HG02870 (cell line): ENCODE measurements at regions not wholly inside any gene's neighbourhood (a gene's known extent, or its start where the extent isn't known, plus 50 kb on each side); places are given as distances from the start of the nearest gene placed in this dataset.
"Not testable (repeated sequence)": the region's sequence is repeated elsewhere in the genome, so short reads cannot be mapped to it uniquely, and the experiment has no call there.

Experiments
- ATAC-seq: cut with Tn5 transposase; IDR thresholded peaks from one replicate; pipeline ENCODE4 v1.9.1; 2021; ENCODE audit warnings: mild to moderate bottlenecking, moderate library complexity; ENCODE audit not compliant: unreplicated experiment

DNA sequence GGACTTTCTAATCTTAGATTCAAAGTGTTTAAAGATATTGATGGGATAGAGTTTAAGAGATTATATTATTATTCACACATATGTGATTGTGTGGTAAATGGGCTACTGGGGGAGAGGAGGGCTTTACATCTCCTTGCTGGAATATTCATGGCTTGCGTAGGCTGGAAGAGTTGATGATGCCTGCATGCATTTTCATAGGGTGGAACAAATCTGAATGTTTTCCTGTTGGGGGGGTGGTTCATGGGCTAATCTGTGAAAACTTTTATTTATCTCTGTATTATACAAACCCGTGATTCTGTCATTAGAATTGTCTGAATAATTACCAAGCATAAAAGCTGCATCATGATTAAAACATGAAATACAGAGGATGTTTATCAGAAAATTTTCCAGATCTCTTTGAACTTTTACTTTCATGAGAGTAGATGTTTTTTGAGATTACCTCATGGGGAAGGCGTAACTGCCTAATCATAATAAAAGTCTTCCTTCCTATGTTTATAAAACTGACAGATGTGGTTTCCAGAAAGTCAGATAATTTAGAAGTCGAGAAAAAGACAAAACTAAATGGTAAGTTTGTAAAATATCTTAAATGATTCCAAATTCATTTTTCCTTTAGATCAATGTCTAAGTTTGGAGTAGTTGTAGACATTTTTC lies 1185.4 kb upstream of the SEMA6A start:
- no peak for ATAC-seq

DNA sequence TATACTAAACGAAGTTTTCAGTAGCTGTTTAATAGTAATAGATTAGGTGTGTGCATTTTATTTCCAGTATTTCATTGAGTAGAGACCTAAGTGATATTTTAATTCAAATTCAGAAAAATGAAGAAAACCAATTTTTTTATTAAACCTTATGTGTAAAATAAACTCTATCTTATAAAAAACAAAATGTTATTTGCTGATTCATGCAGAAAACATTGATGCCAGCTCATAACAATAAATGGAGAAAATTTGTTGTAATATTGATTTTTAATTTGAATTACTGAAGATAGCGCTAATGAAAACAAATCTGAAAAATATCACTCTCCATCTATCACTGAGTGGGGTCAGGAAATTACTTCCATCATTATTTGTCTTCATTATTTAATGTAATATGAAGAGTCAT lies 1177.8 kb upstream of the SEMA6A start:
- ATAC-seq, result no peak

DNA sequence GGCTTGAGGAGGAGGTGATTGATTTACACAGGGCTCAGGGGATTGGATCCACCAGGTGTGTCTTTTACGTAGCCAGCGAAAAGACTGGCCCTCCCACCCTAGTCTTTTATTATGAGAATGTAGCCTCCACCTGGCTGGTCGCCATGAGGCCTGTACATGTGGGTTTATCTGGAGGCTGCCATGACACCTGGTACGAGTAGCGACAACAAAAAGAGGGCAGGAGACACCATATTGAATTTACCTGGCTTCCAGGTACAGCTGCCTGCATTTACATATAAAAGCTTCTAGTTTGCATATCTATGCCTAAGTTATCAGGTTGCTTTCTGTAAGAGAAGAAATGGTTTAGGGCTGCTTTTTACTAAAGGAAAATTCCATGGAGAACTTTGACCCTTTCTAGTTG lies 1173.7 kb upstream of the SEMA6A start:
- ATAC-seq, result no peak

DNA sequence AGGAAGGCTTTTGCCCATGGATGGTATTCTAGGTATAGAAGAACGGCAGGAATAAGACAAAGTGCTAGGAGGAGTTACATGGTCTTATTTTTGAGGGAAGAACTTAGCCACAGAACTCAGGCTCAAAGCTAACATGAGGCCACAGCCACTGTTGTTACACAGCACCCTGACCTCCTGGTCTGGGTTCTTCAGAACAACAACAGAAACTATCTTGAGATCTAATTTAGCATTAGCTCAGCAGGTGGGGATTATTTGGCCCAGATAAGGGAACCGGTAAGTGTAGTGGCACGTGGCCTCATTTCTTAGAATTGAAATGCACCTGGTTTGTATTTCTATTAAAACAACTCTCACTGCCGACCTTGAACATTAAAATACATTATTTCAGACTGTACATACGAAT lies 1168.7 kb upstream of the SEMA6A start:
- no peak for ATAC-seq

DNA sequence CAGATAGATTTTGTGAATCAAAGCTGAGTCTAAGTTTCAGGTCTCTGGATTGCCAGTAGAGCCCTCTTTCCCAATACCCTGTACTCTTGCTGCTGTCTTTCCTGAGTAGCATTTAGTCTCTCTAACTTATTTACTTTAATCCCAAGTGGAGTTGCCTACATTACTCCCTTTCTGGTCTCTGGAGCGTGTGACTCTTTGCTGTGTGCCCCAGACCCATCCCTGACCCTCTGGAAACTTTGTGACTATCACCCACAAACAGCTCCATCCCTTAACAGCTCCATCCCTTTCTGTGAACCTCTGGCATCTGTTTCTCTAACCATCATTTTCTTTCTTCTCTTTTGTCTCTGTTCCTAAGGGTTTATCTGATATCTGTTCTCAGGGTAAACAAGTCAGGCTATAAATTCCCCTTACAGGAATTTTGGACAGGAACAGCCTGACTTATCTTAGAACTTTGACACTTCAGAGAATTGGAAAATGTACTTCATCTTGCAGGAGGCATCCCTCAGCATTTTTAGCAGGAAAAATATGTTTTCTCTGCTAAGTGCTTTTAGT lies 1167.1 kb upstream of the SEMA6A start:
- no peak for ATAC-seq

DNA sequence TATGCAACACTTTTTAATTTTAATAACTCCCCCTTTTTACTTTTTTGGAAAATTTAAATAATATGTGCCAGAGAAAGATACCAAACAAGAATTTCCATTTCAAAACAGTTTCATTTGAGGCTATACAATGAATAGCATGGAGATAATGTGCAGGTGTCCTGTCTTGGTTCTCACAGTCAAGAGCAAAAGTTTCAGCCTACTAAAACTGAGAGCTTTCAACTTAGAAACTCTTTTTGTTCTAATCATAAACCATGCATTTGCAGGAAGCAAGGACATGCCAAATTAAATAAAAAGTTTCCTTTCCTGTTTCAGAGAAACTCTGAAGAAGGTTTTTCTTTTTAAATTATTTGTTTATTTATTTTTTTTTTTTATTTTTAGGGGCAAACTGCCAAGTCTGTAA lies 1165.6 kb upstream of the SEMA6A start:
- no peak for ATAC-seq

DNA sequence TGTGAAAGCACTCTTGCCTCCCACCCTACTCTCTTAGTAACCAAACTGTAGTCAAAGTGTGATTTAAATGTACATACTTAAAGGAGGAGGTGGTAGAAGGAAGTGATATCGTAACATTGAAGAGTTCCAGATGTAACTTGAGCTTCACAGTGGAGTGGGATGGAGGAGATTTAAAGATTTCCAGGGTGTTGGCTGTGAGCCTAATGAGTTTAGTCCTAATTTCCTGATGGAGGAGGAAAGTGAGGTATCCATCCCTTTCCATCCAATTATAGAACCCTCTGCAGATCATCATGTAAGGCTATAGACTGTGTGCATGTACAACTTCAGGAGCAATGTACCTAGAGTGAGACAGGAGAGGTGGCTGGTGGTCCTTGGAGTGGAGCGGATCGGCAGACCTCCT lies 1163.9 kb upstream of the SEMA6A start:
- ATAC-seq, result no peak

DNA sequence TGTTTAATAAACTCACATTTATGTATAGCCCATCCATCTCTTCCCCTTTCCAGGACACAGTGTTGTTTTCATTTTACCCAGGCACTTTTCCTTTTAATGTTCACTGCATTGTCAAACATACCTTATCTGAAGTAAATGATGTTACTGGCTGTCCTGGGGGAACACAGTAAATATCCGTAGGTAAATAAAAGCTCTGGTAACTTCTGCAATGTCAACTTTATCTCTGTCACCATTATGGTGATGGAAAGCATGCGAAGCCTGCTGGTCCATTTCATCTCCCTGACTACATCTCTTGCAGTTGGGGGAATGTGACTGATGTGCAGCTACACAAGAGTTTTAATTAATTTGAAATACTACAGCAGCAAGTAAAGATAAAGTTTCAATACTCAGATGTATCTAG lies 1162.1 kb upstream of the SEMA6A start:
- ATAC-seq, result no peak

DNA sequence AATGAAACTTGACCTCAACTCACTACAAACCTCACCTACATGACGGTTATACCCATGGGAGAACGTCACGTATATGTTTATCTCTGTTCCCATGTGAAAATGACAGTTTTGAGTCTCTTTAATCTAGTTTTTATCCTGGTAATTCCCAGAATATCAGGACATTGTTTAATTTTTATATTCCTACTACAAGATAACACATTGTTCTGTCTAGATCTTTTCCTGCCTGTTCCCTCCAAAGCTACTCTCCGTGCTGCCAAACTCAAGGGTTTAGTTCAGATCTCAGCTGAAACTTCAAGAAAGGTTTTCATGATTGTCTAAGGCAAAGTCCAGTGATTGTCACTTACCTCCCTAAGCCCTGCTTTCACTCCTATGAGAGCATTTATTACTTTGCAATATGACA lies 1159.4 kb upstream of the SEMA6A start:
- no peak for ATAC-seq

DNA sequence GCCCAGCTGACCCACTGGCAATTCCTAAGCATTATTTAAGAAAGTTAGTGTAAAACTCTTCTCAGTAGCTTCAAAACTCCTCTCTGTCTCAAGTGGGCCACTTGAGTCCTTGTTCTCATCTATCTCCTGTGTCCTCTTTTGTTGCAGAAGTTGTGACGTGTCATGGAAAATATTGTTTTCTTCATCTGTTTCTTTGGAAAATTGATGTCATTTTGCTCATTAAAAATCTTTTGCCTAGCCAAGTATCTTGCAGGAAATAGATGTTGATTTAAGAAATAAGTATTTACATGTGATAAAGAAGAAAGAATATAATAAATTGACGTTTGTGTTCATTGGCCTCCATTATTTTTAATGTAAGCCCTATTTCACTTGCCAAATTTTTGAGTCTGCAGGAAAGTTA lies 1158.4 kb upstream of the SEMA6A start:
- ATAC-seq, result no peak

DNA sequence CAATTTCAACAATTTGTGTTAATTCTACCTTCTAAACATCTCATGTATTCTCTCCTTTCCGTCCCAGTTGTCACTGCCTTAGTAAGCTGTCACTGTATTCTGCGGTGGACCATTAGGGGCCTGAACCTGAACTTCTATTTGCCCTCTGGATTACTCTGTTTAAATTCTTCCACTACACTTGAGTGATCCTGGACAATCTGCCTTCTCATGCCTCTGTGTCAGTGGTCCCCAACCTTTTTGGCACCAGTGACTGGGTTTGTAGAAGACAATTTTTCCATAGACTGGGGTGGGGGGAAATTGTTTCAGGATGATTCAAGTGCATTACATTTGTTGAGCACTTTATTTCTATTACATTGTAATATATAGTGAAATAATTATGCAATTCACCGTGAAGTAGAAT lies 1157.6 kb upstream of the SEMA6A start:
- no peak for ATAC-seq

DNA sequence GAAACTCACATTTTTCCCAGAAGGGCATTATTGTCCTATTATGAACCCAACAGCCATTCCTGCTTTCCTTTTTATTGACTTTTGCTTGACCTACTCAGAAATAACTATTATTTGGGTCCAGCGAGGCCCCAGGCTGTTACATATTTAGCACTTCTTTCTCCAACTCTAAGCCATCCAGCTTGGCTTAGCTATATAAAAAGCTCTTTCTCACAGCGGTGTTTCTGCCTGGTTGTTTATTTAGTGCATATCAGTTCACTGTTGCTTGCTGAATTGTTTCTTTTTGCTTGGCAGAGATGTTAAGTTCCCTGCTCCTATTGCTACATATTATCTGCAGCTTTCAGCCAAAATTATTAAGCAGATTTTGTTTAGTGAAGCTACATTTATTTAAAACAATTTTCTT lies 1156.8 kb upstream of the SEMA6A start:
- ATAC-seq, result no peak

DNA sequence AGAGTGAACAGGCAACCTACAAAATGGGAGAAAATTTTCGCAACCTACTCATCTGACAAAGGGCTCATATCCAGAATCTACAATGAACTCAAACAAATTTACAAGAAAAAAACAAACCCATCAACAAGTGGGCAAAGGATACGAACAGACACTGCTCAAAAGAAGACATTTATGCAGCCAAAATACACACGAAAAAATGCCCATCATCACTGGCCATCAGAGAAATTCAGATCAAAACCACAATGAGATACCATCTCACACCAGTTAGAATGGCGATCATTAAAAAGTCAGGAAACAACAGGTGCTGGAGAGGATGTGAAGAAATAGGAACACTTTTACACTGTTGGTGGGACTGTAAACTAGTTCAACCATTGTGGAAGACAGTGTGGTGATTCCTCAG lies 1146.2 kb upstream of the SEMA6A start:
- not testable (repeated sequence) for ATAC-seq

DNA sequence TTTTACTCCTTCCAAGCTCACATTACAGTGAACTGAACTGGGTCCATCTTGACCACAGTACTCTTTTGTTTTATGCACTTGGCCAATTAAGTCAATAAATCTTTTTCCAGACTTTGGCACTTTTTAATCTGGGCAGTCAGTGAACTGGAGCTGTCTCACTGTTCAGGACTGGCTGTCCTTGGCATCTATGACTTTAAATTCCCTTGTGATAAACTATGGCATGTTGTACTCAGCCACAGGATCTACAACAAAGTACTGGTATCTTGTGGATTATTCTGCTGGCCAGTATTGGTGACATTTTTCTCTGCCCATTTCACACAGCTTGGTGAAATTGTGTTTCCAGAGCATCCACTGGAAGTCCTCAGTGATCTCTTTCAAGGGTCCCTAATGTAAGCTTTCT lies 1144.8 kb upstream of the SEMA6A start:
- ATAC-seq, result no peak

DNA sequence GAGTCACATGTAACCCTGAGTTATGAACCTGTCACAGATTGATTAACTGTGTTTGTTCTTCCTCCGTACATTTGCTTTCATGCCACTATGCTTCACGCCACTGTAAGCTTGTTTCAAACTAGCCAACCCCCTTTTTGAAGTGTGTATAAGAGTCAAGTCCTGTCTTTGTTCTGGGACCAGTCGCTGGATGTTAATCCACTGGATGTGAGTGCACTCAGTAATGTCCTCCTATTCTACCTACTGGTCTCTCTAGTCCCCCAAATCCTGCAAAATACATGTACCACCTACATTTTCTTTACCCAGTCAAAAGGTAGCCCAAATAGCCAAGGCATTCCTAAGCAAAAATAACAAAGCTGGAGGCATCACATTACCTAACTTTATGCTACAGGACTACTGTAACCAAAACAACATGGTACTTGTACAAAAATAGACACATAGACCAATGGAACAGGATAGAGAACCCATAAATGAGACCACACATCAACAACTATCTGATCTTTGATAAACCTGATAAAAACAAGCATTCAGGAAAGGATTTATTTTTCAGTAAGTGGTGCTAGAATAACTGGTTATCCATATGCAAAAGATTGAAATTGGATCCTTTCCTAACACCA lies 1139.1 kb upstream of the SEMA6A start:
- no peak for ATAC-seq

DNA sequence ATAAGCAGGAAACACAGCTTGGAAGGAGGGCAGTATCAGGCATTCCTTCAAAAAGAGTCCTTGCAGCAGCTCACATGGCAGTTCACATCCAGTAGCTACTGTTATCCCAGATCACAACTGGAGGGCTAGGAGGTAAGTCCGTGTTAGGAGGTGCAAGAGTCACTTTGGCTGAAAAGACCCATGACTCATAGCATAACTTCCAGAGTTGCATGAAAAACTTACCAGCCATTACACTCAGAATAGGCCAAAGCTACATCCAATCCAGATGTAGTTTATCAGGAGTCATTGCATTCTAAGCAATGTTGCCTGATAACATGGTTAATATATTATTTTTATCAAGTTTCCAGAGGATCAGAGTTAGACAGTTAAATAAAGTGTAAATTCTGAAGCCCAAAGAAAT lies 1126.4 kb upstream of the SEMA6A start:
- ATAC-seq, result no peak

DNA sequence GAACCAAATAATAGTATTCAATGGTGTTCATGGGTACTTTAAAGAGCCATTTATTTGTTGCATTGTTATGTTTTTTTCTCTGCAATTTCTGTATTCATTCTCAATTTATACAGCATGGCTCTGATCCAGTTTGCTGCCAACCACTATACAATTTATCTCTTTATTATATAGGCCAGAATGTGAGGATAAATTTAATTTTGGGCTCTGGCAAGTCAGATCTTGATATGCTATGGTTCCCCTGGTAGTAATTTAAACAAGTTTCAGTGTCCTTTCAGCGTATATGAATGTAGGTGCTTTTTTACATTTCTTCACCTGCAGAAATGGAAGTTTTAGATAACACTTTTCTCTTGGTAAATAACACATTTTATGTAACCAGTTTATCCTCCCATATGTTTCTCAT lies 1118.0 kb upstream of the SEMA6A start:
- no peak for ATAC-seq

DNA sequence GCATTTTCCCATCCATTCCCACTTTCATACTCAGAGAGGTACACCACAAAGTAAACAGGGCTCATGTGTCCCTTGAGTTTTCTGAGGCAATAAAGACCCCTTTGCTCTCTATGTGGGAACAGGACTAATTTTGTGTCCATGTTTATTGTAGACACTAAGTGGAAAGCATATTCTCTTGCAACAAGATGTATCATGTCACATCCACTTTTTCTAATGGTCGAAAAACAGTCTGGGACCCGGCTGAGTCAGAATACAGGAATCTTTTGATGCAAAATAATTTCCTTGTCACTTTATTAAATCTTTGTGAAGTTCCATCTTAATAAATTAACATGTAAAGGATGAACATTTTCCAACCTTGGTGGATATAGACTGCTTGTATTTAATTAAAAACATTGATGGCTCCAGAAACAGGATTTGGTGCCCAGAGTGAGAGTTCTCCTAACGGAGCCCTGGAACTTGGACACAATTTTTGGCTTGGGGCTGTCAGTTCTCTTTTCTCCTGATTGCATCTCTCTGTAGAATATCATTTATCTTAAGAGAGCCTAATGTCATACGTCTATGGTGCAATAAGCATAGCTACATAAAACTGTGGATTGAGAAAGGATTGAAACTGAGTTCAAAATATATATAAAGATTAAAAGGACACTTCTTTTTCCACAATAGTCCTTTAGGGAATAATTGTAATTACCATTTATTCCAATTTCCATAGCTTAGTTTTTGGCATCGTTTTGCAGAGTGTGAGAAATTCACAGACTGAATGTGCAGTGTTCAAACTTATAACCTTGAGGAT lies 1116.7 kb upstream of the SEMA6A start:
- ATAC-seq, result no peak

DNA sequence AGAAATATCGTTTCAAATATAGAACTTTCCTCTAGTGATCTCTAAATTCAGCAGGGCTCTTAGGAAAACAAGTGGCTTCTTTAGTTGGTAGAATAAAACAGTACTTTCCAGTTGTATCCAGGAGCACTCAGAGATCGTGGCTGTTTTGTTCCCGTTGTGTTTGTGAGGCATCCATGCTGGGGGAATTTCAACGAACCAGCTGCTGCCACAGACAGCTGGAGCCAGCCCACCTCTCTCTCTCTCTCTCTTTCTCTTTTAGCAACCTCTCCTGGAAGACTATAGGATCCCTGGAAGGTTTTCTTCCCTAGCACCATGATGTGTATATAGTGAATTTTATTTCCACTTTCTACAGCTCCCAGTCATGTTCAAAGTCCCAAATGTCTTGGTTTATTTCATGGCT lies 1116.0 kb upstream of the SEMA6A start:
- ATAC-seq, result no peak

DNA sequence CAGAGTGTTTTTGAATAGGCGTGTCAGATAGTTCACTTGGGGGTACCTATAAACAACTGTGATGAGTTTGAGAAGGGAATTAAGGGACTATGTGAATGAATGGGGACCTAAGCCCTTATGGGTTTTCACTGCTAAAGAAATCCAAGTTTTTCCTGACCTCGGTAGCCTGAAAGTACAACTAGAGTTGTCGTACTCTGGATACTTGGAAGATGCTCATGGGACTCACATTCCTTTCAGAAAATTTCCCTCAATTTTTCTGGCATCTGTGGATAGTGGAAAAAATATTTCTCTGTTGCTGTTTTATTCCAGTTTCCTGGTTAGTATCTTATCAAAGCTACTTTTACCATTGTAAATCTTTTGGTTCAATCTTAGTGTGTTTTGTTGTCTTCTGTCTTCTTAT lies 1112.3 kb upstream of the SEMA6A start:
- no peak for ATAC-seq

DNA sequence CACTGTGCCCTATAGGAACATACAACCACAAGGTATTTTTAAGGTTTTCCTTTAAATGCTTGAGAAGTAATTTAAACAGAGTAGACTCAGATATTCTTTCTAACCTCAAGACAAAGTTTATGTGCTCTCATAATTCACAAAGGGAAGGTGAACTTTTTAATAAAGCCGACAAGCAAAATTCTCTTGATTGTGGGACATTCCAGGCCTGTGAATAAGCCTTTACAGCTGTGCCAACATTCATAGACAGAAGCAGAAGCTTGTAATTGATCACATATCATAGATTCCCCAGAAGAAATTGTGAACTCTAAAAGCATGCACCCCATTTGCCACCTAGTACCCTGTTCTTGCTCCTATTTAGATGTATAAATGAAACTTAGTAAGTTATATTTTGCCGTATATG lies 1107.8 kb upstream of the SEMA6A start:
- ATAC-seq, result no peak
